Kidney (tissue), 13 donors: ENCODE measurements at regions not wholly inside any gene's neighbourhood (a gene's known extent, or its start where the extent isn't known, plus 50 kb on each side); places are given as distances from the start of the nearest gene placed in this dataset.

Source experiments
- DNase-seq, 5 donors: peaks; one replicate each; pipeline ENCODE4 v3.0.0-alpha.2; 2013 to 2020
- FAIRE-seq: peaks from 2 replicates; lab custom pipeline; 2012; peaks lifted over from hg19 to GRCh38; lab: Jason Lieb, UNC
- H3K27ac ChIP-seq, 2 donors: one replicate each; pipeline ENCODE4 v1.7.0; 2013; ENCODE audit warnings: low read depth in 2 of 2, low read length in 2 of 2, inconsistent platforms in 1 of 2
- H3K27me3 ChIP-seq: one replicate; pipeline ENCODE4 v1.7.1; 2013; ENCODE audit warnings: low read length, inconsistent platforms; ENCODE audit not compliant: control insufficient read depth, insufficient read depth
- H3K36me3 ChIP-seq, 3 donors: one replicate each; pipeline versions ENCODE4 v1.7.0 to v1.7.1; 2013; ENCODE audit warnings: low read length in 3 of 3, control low read depth in 1 of 3, inconsistent platforms in 1 of 3; ENCODE audit not compliant: insufficient read depth in 3 of 3, control insufficient read depth in 2 of 3
- H3K4me1 ChIP-seq, 3 donors: one replicate each; pipeline versions ENCODE4 v1.7.0 to v1.7.1; 2013; ENCODE audit warnings: low read length in 3 of 3, inconsistent platforms in 1 of 3, low read depth in 1 of 3; ENCODE audit not compliant: control insufficient read depth in 2 of 3, insufficient read depth in 2 of 3
- H3K4me3 ChIP-seq, 3 donors: one replicate each; pipeline versions ENCODE4 v1.7.0 to v1.8.1; 2013; ENCODE audit warnings: low read length in 3 of 3, control low read depth in 1 of 3, inconsistent platforms in 1 of 3
- H3K9ac ChIP-seq, 3 donors: one replicate each; pipeline versions ENCODE4 v1.7.0 to v1.7.1; 2013; ENCODE audit warnings: low read length in 3 of 3, control low read depth in 1 of 3, inconsistent platforms in 1 of 3
- H3K9me3 ChIP-seq, 3 donors: one replicate each; pipeline versions ENCODE4 v1.7.0 to v1.7.1; 2013; ENCODE audit warnings: low read length in 3 of 3, control low read depth in 1 of 3, inconsistent platforms in 1 of 3; ENCODE audit not compliant: control insufficient read depth in 2 of 3, insufficient read depth in 1 of 3
- intact Hi-C: fragments of 100-400 bp; cut with DNase I; formaldehyde crosslinking; loops from one replicate; pipeline ENCODE4 v1.11.1; 2022
- TF ChIP-seq, protein P1 (sequence below): IDR thresholded peaks from 3 replicates; pipeline ENCODE4 v1.5.1; 2012; ENCODE audit warnings: mild to moderate bottlenecking, moderate library complexity, borderline replicate concordance; ENCODE audit not compliant: insufficient read depth; ENCODE audit errors: extremely low read depth
- donor health status: control.
- donor health status: control.
- donor health status: control.
- donor health status: control.
- donor health status: control.
- donor health status: DM: yes; HTN: yes; CAD: no.
- donor health status: Normal renal cell carcinoma (clear cell type).

GRCh38 chr21:35512346-35512745 lies 463.2 kb upstream of the RUNX1 start:
- FAIRE-seq (no peak), DNase-seq (no peak)
- Histone ChIP-seq H3K9ac (no peak overlapping the region), H3K9me3 (no peaks in the 10 kb centered on the region), H3K27ac (no peak overlapping the region), H3K27me3 (no peaks in the 10 kb centered on the region), H3K36me3 (no peaks in the 10 kb centered on the region), H3K4me3 (no peak overlapping the region), H3K4me1 (no peaks in the 10 kb centered on the region)
- intact Hi-C loops: no loop called here
- TF ChIP-seq, protein P1, sequence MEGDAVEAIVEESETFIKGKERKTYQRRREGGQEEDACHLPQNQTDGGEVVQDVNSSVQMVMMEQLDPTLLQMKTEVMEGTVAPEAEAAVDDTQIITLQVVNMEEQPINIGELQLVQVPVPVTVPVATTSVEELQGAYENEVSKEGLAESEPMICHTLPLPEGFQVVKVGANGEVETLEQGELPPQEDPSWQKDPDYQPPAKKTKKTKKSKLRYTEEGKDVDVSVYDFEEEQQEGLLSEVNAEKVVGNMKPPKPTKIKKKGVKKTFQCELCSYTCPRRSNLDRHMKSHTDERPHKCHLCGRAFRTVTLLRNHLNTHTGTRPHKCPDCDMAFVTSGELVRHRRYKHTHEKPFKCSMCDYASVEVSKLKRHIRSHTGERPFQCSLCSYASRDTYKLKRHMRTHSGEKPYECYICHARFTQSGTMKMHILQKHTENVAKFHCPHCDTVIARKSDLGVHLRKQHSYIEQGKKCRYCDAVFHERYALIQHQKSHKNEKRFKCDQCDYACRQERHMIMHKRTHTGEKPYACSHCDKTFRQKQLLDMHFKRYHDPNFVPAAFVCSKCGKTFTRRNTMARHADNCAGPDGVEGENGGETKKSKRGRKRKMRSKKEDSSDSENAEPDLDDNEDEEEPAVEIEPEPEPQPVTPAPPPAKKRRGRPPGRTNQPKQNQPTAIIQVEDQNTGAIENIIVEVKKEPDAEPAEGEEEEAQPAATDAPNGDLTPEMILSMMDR: no peak

GRCh38 chr21:35511696-35512162 lies 462.6 kb upstream of the RUNX1 start:
- H3K9me3 ChIP-seq: no peaks in the 10 kb centered on the region
- H3K9ac ChIP-seq: no peak overlapping the region
- FAIRE-seq (no peak), DNase-seq (no peak)
- H3K4me1 ChIP-seq: no peaks in the 10 kb centered on the region
- H3K36me3 ChIP-seq: no peaks in the 10 kb centered on the region
- H3K4me3 ChIP-seq: no peak overlapping the region
- H3K27ac ChIP-seq: no peak overlapping the region
- TF ChIP-seq, protein P1: no peak
- intact Hi-C loops: no loop called here
- no peaks in the 10 kb centered on the region for H3K27me3 ChIP-seq

DNA sequence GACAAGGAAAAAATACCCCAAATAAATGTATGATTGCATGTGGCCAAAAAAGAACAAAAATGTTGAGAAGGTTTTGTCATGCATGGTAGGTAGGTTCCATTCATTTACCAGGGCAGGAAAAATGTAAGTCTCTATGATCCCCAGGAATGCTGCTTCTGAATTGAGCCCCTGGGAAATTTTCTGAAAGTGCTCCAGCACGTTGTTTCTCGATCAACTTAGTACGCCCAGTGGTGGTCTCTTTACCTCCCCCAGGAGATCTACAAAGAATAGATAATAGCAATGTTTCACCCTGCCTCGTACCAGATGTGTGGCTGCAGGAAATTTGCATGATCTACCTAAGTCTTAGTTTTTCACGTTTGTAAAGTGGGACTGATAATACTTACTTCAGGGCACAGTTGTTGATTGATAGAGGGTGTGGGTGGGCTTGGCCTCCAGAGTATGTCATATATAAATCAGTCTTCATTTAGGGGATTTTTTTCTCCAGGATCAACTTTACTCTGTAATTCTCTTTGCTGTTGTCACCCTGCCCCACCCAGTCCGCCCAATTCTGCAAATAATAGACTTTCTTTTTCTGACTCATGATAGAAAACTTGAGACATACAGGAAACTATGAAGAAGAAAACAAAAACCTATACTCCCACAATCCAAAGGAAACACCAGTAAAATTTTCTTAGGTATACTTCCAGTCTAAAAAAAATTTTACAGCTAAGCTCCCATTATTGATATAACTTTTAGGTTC lies 462.0 kb upstream of the RUNX1 start:
- H3K9me3 ChIP-seq: no peaks in the 10 kb centered on the region
- no peaks in the 10 kb centered on the region for H3K36me3 ChIP-seq
- intact Hi-C loops: no loop called here
- H3K27me3 ChIP-seq: no peaks in the 10 kb centered on the region
- DNase-seq (no peak), FAIRE-seq (no peak)
- TF ChIP-seq, protein P1: no peak
- H3K27ac ChIP-seq: no peak overlapping the region
- no peak overlapping the region for H3K9ac ChIP-seq
- H3K4me3 ChIP-seq: no peak overlapping the region
- H3K4me1 ChIP-seq: no peaks in the 10 kb centered on the region
